SH-SY5Y (cell line): ENCODE measurements at regions not wholly inside any gene's neighbourhood (a gene's known extent, or its start where the extent isn't known, plus 50 kb on each side); places are given as distances from the start of the nearest gene placed in this dataset.

ENCODE experiments used
- GATA2 ChIP-seq: IDR thresholded peaks from 2 replicates; pipeline ENCODE4 v1.6.1; 2011; ENCODE audit warnings: mild to moderate bottlenecking, low read depth, low read length
- GATA3 ChIP-seq: IDR thresholded peaks from 2 replicates; pipeline ENCODE4 v1.6.1; 2011; ENCODE audit warnings: low read depth, mild to moderate bottlenecking, low read length, moderate library complexity

- TF ChIP-seq GATA2 (no peak), GATA3 (no peak)
Observed at GRCh38 chr3:74372743-74373142, 241.7 kb downstream of the CNTN3 start.
